Activated CD4-positive, alpha-beta T cell treated with anti-CD3 and anti-CD28 coated beads, Interleukin-2, amount 10 ng/mL, durations not matched to agents 24 days and 14 days (primary cell): ENCODE measurements at regions not wholly inside any gene's neighbourhood (a gene's known extent, or its start where the extent isn't known, plus 50 kb on each side); places are given as distances from the start of the nearest gene placed in this dataset.
"Not testable (repeated sequence)": the region's sequence is repeated elsewhere in the genome, so short reads cannot be mapped to it uniquely, and the experiment has no call there.

Source experiments
- DNase-seq: peaks from one replicate; pipeline ENCODE4 v3.0.0; 2022
- H3K27ac Mint-ChIP-seq: one replicate; pipeline ENCODE4 v1.8.0; 2022; ENCODE audit warnings: mild to moderate bottlenecking, mixed read lengths
- H3K27me3 Mint-ChIP-seq: one replicate; pipeline ENCODE4 v1.8.0; 2022; ENCODE audit warnings: mixed read lengths
- H3K36me3 Mint-ChIP-seq: one replicate; pipeline ENCODE4 v1.8.0; 2022; ENCODE audit warnings: low read depth, mild to moderate bottlenecking, mixed read lengths
- H3K4me1 Mint-ChIP-seq: one replicate; pipeline ENCODE4 v1.8.0; 2021; ENCODE audit warnings: mixed read lengths
- H3K4me3 Mint-ChIP-seq: one replicate; pipeline ENCODE4 v1.8.0; 2022; ENCODE audit warnings: mild to moderate bottlenecking, moderate library complexity, mixed read lengths
- H3K9me3 Mint-ChIP-seq: one replicate; pipeline ENCODE4 v1.8.0; 2021; ENCODE audit warnings: mixed read lengths
- intact Hi-C: fragments of 100-400 bp; cut with micrococcal nuclease; formaldehyde crosslinking; loops from one replicate; pipeline ENCODE4 v1.15.1; 2023

DNA sequence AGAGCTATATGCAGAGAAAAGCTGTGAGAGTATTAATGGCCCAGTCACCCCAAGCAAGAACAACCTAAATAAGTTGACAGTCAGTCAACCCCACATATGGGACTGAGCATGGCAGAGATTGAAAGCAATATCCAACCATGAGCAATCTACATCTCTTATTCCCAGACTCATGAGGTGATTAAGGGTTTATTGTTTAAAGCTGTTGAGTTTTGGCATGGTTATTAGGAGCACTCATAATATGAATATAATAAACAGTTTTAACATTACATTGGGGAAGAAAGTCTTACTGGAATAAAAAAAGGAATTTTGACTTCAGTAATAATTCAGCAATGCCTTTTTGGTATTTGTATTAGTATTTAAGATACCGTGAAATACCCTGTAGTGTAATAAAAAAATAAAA lies 1627.4 kb downstream of the STIM2 start:
- Mint-ChIP-seq H3K27ac (no peak overlapping the region), H3K4me1 (no peaks in the 10 kb centered on the region), H3K27me3 (no peaks in the 10 kb centered on the region), H3K4me3 (no peak overlapping the region), H3K9me3 (no peaks in the 10 kb centered on the region), H3K36me3 (no peaks in the 10 kb centered on the region)
- DNase-seq = no peak
- intact Hi-C loops = no loop called here

DNA sequence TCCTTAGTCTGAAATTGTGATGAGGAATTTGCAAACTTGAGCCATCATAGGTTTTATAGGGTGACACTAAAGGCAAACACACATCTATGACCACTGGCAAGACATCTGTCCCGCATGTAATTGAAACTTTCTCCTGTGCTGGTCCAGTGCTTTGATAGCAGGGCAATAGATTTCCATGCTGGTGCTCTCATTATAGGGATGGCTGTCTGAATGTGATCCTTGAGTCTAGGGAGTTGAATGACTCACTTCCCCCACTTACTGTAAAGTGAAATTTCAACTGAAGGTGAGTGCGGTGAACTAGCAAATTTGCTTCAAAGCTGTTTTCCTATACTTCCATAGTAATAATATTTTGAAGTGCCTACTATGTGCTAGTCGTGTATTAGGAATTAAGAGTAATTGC lies 1630.0 kb downstream of the STIM2 start:
- Mint-ChIP-seq H3K36me3 (no peaks in the 10 kb centered on the region), H3K4me1 (no peaks in the 10 kb centered on the region), H3K27ac (no peak overlapping the region), H3K9me3 (no peaks in the 10 kb centered on the region), H3K27me3 (no peaks in the 10 kb centered on the region), H3K4me3 (no peak overlapping the region)
- no peak for DNase-seq
- intact Hi-C loops = no loop called here

DNA sequence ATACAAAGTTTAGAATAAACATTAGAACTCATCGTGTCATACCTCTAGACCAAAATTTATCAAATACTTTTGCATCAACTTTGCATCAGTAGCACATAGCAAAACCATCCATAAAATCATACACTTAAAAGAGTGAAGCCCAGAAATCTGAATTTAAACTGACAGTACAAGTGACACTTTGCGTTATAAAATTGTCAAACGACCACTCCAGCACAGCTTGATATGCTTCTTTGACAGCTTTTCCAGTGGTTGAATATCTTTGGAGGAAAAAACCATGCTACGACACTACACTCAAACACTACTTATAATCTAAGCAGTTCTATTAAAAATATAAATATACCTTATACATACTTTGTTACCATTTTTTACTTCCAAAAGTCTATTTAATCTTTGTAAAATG lies 1644.4 kb downstream of the STIM2 start:
- DNase-seq = no peak
- no peaks in the 10 kb centered on the region for H3K36me3 Mint-ChIP-seq
- H3K27me3 Mint-ChIP-seq = no peaks in the 10 kb centered on the region
- H3K4me1 Mint-ChIP-seq = no peaks in the 10 kb centered on the region
- H3K9me3 Mint-ChIP-seq = no peaks in the 10 kb centered on the region
- no peak overlapping the region for H3K4me3 Mint-ChIP-seq
- no peak overlapping the region for H3K27ac Mint-ChIP-seq
- intact Hi-C loops = no loop called here

DNA sequence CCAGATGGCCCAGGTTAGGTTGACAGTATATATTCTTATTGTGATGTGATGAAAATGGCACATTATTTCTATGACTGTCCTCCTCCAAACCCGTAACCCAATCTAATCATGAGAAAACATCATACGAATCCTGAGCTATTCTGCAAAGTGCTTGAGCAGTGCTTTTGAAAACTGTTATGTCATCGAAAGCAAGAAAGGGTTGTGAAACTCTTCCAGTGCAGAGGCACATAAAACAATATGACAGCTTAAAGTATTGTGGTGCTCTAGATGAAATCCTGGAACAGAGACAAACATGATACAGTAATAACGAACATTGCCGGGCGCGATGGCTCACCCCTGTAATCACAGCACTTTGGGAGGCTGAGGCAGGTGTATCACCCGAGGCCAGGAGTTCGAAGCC lies 1648.0 kb downstream of the STIM2 start:
- Mint-ChIP-seq H3K9me3 (no peaks in the 10 kb centered on the region), H3K36me3 (no peaks in the 10 kb centered on the region), H3K4me3 (no peak overlapping the region), H3K27me3 (no peaks in the 10 kb centered on the region), H3K27ac (no peak overlapping the region), H3K4me1 (no peaks in the 10 kb centered on the region)
- intact Hi-C loops = no loop called here
- no peak for DNase-seq

DNA sequence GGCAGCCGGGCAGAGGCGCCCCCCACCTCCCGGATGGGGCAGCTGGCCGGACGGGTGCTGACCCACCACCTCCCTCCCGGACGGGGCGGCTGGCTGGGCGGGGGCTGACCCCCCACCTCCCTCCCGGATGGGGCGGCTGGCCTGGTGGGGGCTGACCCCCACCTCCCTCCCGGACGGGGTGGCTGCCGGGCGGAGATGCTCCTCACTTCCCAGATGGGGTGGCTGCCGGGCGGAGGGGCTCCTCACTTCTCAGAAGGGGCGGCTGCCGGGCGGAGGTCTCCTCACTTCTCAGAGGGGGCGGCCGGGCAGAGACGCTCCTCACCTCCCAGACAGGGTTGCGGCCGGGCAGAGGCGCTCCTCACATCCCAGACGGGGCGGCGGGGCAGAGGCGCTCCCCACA lies 1654.1 kb downstream of the STIM2 start:
- H3K36me3 Mint-ChIP-seq, DNase-seq, intact Hi-C loops, H3K27me3 Mint-ChIP-seq, H3K27ac Mint-ChIP-seq, H3K4me3 Mint-ChIP-seq, H3K4me1 Mint-ChIP-seq: not testable (repeated sequence)
- peaks cover 11% of the 10 kb centered on the region for H3K9me3 Mint-ChIP-seq

DNA sequence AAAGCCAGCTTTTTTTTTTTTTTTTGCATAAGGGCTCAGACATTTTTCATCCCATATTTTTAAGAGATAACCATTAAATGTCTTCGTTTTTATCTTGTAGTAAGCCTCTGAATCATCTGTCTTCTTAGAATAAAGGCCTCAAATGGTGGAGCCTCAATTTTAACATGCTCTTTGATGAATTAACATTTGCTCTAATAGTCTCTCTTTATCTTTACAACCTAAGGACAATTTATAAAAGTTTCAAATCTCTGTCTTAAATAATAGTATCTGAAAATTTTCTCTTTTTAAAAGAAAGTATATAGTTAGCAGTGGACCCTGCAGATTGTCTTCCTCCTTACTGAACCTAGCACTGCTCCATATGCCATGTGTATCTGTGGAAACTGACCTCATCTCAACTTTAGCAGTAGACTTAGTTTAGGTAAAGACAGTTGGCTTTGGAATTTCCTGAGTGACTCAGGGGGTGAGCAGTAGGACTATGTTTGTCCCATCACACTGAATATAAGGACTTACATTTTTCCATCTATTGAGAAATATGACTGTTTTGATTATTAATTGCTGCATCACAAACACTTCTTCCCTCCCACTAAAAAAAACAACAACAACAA lies 1658.0 kb downstream of the STIM2 start:
- DNase-seq = no peak
- no peaks in the 10 kb centered on the region for H3K36me3 Mint-ChIP-seq
- no peaks in the 10 kb centered on the region for H3K4me1 Mint-ChIP-seq
- intact Hi-C loops = no loop called here
- H3K27me3 Mint-ChIP-seq = no peaks in the 10 kb centered on the region
- peaks cover 11% of the 10 kb centered on the region for H3K9me3 Mint-ChIP-seq
- H3K4me3 Mint-ChIP-seq = no peak overlapping the region
- no peak overlapping the region for H3K27ac Mint-ChIP-seq

DNA sequence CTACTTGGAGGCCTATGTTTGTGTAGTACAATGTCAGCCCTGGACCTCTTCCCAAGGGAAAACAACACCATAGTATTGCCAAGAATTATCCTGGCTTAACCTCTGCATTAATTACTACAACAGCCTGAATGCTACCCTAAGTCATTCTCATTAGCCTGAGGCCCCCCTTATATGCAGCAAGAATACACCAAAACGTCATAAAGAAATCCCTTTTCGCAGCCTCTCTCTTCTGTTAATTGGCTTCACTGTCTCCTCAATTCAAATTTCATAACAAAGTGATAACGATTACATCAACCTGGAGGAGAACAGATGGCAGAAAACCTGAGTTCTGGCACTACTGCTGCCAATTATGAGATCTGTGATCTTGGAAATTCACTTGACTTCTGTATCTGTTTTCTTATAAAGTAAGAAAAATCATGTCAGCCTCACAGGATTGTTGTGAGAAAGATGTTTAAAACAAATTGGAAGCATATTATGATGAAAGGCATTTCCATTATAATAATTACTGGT lies 1663.1 kb downstream of the STIM2 start:
- intact Hi-C loops = no loop called here
- no peaks in the 10 kb centered on the region for H3K27me3 Mint-ChIP-seq
- no peak for DNase-seq
- no peaks in the 10 kb centered on the region for H3K36me3 Mint-ChIP-seq
- H3K4me3 Mint-ChIP-seq = no peak overlapping the region
- no peaks in the 10 kb centered on the region for H3K4me1 Mint-ChIP-seq
- H3K27ac Mint-ChIP-seq = no peak overlapping the region
- H3K9me3 Mint-ChIP-seq = peaks cover 8% of the 10 kb centered on the region

DNA sequence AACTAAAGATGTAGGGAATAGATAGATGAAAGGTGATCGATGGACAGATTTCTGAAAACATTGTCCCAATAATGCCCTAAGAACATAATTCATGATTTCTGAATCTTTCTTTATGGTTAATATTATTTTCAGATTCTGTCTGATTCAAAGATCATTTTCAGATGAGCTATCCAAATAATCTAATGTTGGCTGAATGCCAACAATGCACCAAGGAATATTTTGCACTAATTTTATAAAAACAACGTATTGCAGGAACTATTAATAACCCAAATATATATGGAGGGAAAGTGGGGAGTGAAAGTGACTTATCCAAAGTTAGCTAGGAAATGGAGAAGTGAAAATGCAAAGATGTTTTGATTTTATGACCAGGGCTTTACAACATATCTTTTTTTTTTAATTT lies 1675.5 kb downstream of the STIM2 start:
- Mint-ChIP-seq H3K4me3 (no peak overlapping the region), H3K4me1 (no peaks in the 10 kb centered on the region), H3K27ac (no peak overlapping the region), H3K9me3 (no peaks in the 10 kb centered on the region), H3K27me3 (no peaks in the 10 kb centered on the region), H3K36me3 (no peaks in the 10 kb centered on the region)
- intact Hi-C loops = no loop called here
- no peak for DNase-seq

DNA sequence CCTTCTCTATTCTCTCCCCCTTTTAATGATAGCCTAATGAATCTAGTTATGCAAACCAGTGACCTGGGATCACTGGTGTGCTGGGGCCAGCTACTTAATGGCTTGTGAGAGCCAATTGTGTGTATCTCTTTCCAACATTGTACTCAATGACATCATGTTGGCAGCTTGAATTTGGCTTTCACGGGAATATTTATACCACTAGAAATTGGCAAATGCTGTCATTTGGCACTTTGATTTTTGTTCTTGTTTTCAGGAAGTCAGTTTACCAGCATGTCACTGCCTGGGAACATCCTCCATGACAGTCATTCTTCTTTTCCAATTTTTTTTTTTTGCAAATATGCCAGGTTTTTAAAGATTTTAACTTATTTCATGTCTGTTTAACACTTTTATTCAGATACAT lies 1685.3 kb downstream of the STIM2 start:
- Mint-ChIP-seq H3K9me3 (peaks cover 3% of the 10 kb centered on the region), H3K36me3 (no peaks in the 10 kb centered on the region), H3K4me3 (no peak overlapping the region), H3K27ac (no peak overlapping the region), H3K4me1 (no peaks in the 10 kb centered on the region), H3K27me3 (no peaks in the 10 kb centered on the region)
- no peak for DNase-seq
- intact Hi-C loops = no loop called here

DNA sequence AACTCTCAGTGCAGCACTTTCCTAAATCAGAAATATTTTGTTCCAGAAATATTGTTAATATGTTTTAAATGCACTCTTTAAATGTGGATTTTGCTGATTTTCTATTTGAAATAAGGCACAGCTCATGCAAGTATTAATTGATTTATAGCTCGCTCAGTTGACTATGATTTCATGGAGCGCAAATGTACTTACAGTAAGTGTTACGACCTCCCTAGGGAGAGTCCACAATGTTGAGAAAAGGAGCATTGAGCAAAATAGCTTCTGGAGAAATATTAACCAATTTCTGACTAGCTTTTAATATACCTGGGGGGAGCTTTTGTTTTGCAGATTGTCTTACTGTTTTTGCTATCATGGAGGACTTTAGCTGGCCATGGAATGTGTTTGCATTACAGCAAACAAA lies 1687.5 kb downstream of the STIM2 start:
- no peaks in the 10 kb centered on the region for H3K36me3 Mint-ChIP-seq
- H3K4me3 Mint-ChIP-seq = no peak overlapping the region
- H3K4me1 Mint-ChIP-seq = no peaks in the 10 kb centered on the region
- no peak overlapping the region for H3K27ac Mint-ChIP-seq
- H3K9me3 Mint-ChIP-seq = peaks cover 3% of the 10 kb centered on the region
- no peak for DNase-seq
- H3K27me3 Mint-ChIP-seq = no peaks in the 10 kb centered on the region
- intact Hi-C loops = no loop called here

DNA sequence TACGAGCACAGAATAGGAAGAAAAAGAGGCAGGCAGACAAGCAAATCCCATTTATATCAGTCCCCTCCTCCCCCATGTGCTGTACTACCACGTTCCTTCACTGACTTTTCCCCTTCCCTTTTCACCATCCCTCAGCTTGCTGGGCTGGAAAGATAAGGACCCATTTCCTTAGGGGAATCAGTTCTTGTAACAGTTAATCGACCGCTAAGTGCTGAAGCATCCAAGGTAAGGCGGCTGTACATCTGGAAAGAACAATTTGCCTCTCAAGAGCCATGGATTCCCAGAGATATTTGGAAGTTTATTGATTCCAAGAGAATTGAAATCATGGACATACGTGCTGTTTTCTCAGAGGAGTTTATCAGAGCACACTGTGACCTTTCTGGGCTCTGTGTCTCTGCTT lies 1688.0 kb downstream of the STIM2 start:
- intact Hi-C loops = no loop called here

DNA sequence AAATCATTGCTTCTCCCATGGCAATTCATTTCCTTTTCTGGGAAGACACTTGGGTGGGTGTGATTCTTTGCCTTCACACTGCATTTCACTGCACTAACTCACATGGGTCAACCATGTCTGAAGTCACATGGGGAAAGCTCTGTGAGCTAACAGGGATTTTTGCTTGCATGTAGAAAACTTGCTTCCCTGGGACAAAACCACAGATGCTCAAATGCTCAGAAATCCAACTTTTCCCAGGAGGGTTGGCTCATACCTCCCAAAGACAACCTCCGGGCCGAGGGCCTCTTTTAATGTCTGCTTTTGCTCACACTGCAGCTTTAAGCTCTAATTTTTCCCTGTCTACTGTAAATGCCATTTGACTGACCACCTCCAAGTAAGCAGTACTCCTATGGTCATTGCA lies 1695.2 kb downstream of the STIM2 start:
- Mint-ChIP-seq H3K27me3 (no peaks in the 10 kb centered on the region), H3K4me3 (no peak overlapping the region), H3K4me1 (no peaks in the 10 kb centered on the region), H3K36me3 (no peaks in the 10 kb centered on the region), H3K27ac (no peak overlapping the region), H3K9me3 (peaks cover 6% of the 10 kb centered on the region)
- intact Hi-C loops = no loop called here
- no peak for DNase-seq

More for the DNA sequence above, 1688.0 kb downstream of the STIM2 start:
- DNase-seq = no peak
- no peak overlapping the region for H3K27ac Mint-ChIP-seq
- H3K9me3 Mint-ChIP-seq = peaks cover 7% of the 10 kb centered on the region
- no peaks in the 10 kb centered on the region for H3K36me3 Mint-ChIP-seq
- H3K4me3 Mint-ChIP-seq = no peak overlapping the region
- H3K4me1 Mint-ChIP-seq = no peaks in the 10 kb centered on the region
- no peaks in the 10 kb centered on the region for H3K27me3 Mint-ChIP-seq

DNA sequence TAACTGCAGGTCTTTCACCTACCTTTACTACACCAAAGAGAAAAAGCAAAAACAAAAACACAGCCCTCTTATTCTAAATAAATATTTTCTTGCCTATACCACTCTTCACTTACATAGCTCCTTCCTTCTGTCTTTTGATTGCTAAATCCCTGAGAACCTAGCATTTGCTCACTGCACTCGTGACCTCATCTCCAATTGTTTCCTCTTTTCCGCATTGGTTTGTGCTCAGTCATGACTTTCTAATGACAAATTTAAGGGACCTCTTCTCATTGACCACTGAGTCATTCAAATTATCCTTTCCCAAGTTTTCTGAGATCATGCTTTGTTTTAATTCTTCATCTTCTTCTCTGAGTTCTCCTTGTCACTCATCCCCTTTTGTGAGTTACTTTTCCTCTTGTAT lies 1697.1 kb downstream of the STIM2 start:
- DNase-seq = no peak
- no peak overlapping the region for H3K27ac Mint-ChIP-seq
- H3K4me3 Mint-ChIP-seq = no peak overlapping the region
- H3K4me1 Mint-ChIP-seq = no peaks in the 10 kb centered on the region
- H3K27me3 Mint-ChIP-seq = no peaks in the 10 kb centered on the region
- peaks cover 6% of the 10 kb centered on the region for H3K9me3 Mint-ChIP-seq
- intact Hi-C loops = no loop called here
- no peaks in the 10 kb centered on the region for H3K36me3 Mint-ChIP-seq

DNA sequence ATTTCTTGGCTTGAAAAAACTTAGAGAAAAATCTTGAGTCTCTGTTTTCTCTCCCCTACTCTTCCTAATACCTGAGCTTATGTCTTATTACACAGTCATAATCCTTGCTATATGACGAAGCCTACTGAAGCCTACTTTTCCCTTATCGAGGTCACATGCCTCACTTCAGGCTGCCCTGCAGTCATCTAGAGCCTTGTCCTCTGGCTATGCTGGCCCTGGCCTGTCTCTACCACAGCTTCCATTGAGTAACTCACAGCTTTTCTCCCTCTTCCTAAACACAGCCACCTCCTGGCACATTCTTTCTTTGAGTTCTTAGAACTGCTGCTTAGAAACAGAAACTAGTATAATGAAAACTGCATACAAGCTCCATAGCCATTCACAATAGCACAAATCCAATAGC lies 1698.3 kb downstream of the STIM2 start:
- Mint-ChIP-seq H3K4me1 (no peaks in the 10 kb centered on the region), H3K27ac (no peak overlapping the region), H3K4me3 (no peak overlapping the region), H3K36me3 (no peaks in the 10 kb centered on the region), H3K27me3 (no peaks in the 10 kb centered on the region), H3K9me3 (no peaks in the 10 kb centered on the region)
- intact Hi-C loops = no loop called here
- no peak for DNase-seq

DNA sequence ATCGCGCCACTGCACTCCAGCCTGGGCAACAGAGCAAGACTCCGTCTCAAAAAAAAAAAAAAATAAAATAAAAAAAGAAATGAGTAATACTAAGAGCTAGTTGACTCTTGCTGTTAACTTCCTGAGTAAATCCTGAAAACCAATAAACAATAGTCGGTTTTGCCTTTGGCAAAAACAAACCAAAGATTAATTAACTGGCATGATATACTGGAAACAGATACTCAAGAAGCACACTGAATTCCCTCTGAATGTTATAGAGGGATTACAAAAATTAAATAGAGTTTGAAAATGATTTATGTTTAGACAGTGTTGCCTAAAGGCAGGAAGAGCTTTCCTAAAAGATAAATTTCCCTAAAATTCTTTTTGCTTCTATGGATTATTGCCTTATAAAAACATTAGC lies 1702.3 kb downstream of the STIM2 start:
- H3K9me3 Mint-ChIP-seq = no peaks in the 10 kb centered on the region
- no peaks in the 10 kb centered on the region for H3K27me3 Mint-ChIP-seq
- no peak overlapping the region for H3K4me3 Mint-ChIP-seq
- no peak for DNase-seq
- no peaks in the 10 kb centered on the region for H3K36me3 Mint-ChIP-seq
- no peaks in the 10 kb centered on the region for H3K4me1 Mint-ChIP-seq
- H3K27ac Mint-ChIP-seq = no peak overlapping the region
- intact Hi-C loops = no loop called here
